MCF 10A (cell line): ENCODE measurements at regions not wholly inside any gene's neighbourhood (a gene's known extent, or its start where the extent isn't known, plus 50 kb on each side); places are given as distances from the start of the nearest gene placed in this dataset.

Experiments
- BruUV-seq: library from RNA; stranded (reverse); fragments of 400-500 nt; replicated peaks from 2 replicates; lab custom pipeline; 2021; lab: Mats Ljungman, UMichigan
- CTCF ChIA-PET: fragments of 300-600 bp; sonication (Branson Sonifier 250); formaldehyde crosslinking; extraction: SDS; loops from one replicate; lab custom pipeline; 2021; ENCODE audit warnings: antibody characterized with exemption, inconsistent platforms; lab: Yijun Ruan, JAX
- POLR2A ChIA-PET: fragments of 300-600, 350-650 bp; sonication (Branson Sonifier 250); formaldehyde crosslinking; extraction: SDS; loops from one replicate; lab custom pipeline; 2020; ENCODE audit warnings: antibody characterized with exemption, inconsistent platforms; lab: Yijun Ruan, JAX
- DNase-seq: peaks from one replicate; pipeline ENCODE4 v3.0.0-alpha.2; 2018; ENCODE audit not compliant: unreplicated experiment
- H3K27ac Mint-ChIP-seq: one replicate; pipeline ENCODE4 v1.8.0; 2022; ENCODE audit warnings: mild to moderate bottlenecking, low read depth, mixed read lengths; ENCODE audit not compliant: unreplicated experiment
- H3K27me3 Mint-ChIP-seq: one replicate; pipeline ENCODE4 v1.8.0; 2022; ENCODE audit warnings: mixed read lengths; ENCODE audit not compliant: insufficient read depth, unreplicated experiment
- H3K36me3 Mint-ChIP-seq: one replicate; pipeline ENCODE4 v1.8.0; 2022; ENCODE audit warnings: mild to moderate bottlenecking, moderate library complexity, mixed read lengths; ENCODE audit not compliant: insufficient read depth, unreplicated experiment
- H3K4me1 Mint-ChIP-seq: one replicate; pipeline ENCODE4 v1.8.0; 2022; ENCODE audit warnings: mixed read lengths; ENCODE audit not compliant: insufficient read depth, unreplicated experiment
- H3K4me3 Mint-ChIP-seq: one replicate; pipeline ENCODE4 v1.8.0; 2022; ENCODE audit warnings: mild to moderate bottlenecking, moderate library complexity, mixed read lengths; ENCODE audit not compliant: unreplicated experiment
- H3K9me3 Mint-ChIP-seq: one replicate; pipeline ENCODE4 v1.8.0; 2022; ENCODE audit warnings: mixed read lengths; ENCODE audit not compliant: unreplicated experiment
- CTCF ChIP-seq: fragments of 200-600 bp; IDR thresholded peaks from one replicate; pipeline ENCODE4 v1.8.0; 2022; ENCODE audit warnings: antibody characterized with exemption, mild to moderate bottlenecking; ENCODE audit not compliant: unreplicated experiment
- intact Hi-C: fragments of 100-400 bp; cut with micrococcal nuclease; formaldehyde crosslinking; loops from 2 replicates; pipeline ENCODE4 v1.14.1; 2022

GRCh38 chr16:86948046-86948445, 369.1 kb downstream of the C16orf95 start:
- H3K4me3 Mint-ChIP-seq, result no peak overlapping the region
- peaks cover 11% of the 10 kb centered on the region for H3K4me1 Mint-ChIP-seq
- ChIA-PET POLR2A (no interaction called here), CTCF (interaction anchor here (0.6 to 0.7 kb wide), 3 partner anchors 9 to 20 kb away, joined by 3 read pairs; no protein-coding TSS in a partner anchor)
- DNase-seq, result no peak
- no peaks in the 10 kb centered on the region for H3K36me3 Mint-ChIP-seq
- no peaks in the 10 kb centered on the region for H3K9me3 Mint-ChIP-seq
- H3K27ac Mint-ChIP-seq, result no peak overlapping the region
- intact Hi-C loops, result no loop called here
- TF ChIP-seq CTCF, result no peak
- no peaks in the 10 kb centered on the region for H3K27me3 Mint-ChIP-seq
- BruUV-seq, result no TSS peak

- no peak for TF ChIP-seq CTCF
- Mint-ChIP-seq H3K36me3 (no peaks in the 10 kb centered on the region), H3K4me1 (peaks cover 12% of the 10 kb centered on the region)
Measured at GRCh38 chr16:86949116-86949515, 368.1 kb downstream of the C16orf95 start.

GRCh38 chr16:86949630-86950029, 367.6 kb downstream of the C16orf95 start:
- CTCF ChIA-PET, result no interaction called here
- intact Hi-C loops, result no loop called here
- no peak for DNase-seq
- no peaks in the 10 kb centered on the region for H3K27me3 Mint-ChIP-seq
- peaks cover 12% of the 10 kb centered on the region for H3K4me1 Mint-ChIP-seq
- POLR2A ChIA-PET, result no interaction called here
- H3K36me3 Mint-ChIP-seq, result no peaks in the 10 kb centered on the region
- BruUV-seq, result no TSS peak
- TF ChIP-seq CTCF, result no peak
- H3K27ac Mint-ChIP-seq, result no peak overlapping the region
- no peak overlapping the region for H3K4me3 Mint-ChIP-seq
- H3K9me3 Mint-ChIP-seq, result no peaks in the 10 kb centered on the region

More at GRCh38 chr16:86949116-86949515, 368.1 kb downstream of the C16orf95 start:
- no peaks in the 10 kb centered on the region for H3K9me3 Mint-ChIP-seq
- no peaks in the 10 kb centered on the region for H3K27me3 Mint-ChIP-seq
- BruUV-seq, result no TSS peak
- ChIA-PET CTCF (no interaction called here), POLR2A (no interaction called here)
- no peak for DNase-seq
- H3K4me3 Mint-ChIP-seq, result no peak overlapping the region
- intact Hi-C loops, result no loop called here
- H3K27ac Mint-ChIP-seq, result no peak overlapping the region

- BruUV-seq, result no TSS peak
- ChIA-PET CTCF (no interaction called here), POLR2A (interaction anchor here (0.5 kb wide), 1 partner anchor 254 kb away, joined by 4 read pairs; no protein-coding TSS in a partner anchor)
- no peak for DNase-seq
- H3K4me1 Mint-ChIP-seq, result peaks cover 12% of the 10 kb centered on the region
- no peak overlapping the region for H3K27ac Mint-ChIP-seq
- intact Hi-C loops, result no loop called here
- no peaks in the 10 kb centered on the region for H3K9me3 Mint-ChIP-seq
- H3K4me3 Mint-ChIP-seq, result no peak overlapping the region
- no peak for TF ChIP-seq CTCF
- H3K27me3 Mint-ChIP-seq, result no peaks in the 10 kb centered on the region
- H3K36me3 Mint-ChIP-seq, result no peaks in the 10 kb centered on the region
Measured at GRCh38 chr16:86951041-86951822, 366.0 kb downstream of the C16orf95 start.
